HL-60/S4 (cell line): ENCODE measurements at regions not wholly inside any gene's neighbourhood (a gene's known extent, or its start where the extent isn't known, plus 50 kb on each side); places are given as distances from the start of the nearest gene placed in this dataset.
"Not testable (repeated sequence)": the region's sequence is repeated elsewhere in the genome, so short reads cannot be mapped to it uniquely, and the experiment has no call there.

Experiments
- in situ Hi-C: fragments of 300-500 bp; cut with MboI; formaldehyde crosslinking; loops from 2 replicates; pipeline ENCODE4 v1.14.3; 2022; ENCODE audit warnings: low sequenced_read_pairs

DNA sequence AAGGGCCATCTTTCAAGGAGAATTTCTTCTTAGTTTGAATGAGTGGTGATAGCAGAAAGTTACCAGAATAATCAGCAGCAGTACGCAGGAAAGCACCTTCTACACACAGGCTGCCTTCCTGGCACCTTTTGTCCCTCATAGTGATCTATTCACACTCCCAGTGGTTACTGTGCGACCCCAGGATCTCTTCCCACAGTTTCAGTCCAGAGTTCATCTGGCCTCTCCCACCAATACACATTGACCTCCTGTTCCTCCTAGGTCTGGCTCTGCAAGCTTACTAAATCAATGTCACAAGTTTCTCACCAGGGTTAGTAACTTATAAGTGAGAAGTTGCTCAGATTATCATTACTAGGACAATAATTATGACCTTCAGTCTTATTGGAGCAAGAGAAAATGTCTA lies 99.1 kb upstream of the PIK3R1 start:
- in situ Hi-C loops = no loop called here

DNA sequence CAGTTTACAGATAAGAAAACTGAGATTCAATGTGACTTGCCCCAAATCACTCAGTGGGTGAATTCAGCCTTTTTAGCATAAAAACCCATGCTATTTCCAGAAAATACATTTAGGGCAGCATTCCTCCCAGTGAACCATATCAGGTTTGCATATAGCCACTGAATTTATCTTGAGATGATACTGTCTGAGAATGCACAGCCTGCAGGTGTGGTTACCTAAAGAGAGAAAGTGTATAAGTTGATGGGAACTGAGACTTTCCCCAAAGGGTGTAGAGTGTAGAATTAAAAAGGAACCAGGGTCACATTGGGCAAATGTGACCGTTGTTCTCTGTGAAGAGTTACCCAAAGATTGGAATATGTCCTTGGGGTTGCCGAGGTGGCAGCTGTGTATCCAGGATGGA lies 100.0 kb upstream of the PIK3R1 start:
- in situ Hi-C loops = no loop called here

DNA sequence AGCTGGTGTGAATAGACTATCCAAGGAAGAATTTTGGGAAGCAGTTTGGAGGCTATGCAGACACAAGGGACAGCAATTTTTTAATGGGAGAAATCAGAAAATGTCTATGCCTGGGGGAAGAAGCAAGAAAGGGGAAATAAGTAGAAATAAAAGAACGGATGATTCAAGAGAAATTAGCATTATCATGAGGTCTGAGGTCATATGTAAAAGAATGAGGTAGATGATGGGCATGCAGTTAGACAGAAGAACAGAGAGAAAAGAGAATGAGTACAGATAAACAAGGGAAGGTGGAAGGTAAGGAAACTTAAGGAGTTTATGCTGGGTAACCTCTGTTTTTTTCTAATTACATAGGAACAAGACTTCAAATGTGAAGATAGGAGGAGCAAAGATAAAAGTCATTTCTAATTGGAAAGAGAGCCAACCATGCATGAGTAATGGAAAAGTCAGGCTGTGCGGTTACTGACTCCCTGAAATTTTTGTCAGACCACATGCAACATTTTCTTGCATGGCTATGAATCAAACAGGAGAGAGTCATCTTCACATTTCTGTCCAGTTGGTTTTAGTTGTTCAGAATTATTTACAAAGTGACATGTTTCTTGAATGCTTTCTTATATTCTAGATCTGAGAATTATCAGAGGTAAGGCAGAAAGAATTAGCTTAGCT lies 101.0 kb upstream of the PIK3R1 start:
- in situ Hi-C loops = no loop called here

DNA sequence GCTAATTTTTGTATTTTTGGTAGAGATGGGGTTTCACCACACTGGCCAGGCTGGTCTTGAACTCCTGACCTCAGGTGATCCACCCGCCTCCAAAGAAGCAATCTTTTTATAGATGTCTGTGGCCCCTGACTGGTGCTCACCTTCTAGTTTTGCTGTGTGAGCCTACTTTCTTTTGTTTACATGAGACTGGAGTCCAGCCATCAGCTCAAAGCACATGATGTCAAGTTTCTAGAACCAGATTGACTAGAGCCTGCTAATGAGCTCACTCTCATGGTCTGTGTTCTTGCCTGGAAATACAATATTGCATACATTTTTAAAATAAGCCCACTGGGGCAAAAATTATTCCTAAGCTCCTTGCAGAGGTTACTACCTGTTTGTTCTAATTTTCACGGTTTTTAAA lies 102.9 kb upstream of the PIK3R1 start:
- in situ Hi-C loops = no loop called here

DNA sequence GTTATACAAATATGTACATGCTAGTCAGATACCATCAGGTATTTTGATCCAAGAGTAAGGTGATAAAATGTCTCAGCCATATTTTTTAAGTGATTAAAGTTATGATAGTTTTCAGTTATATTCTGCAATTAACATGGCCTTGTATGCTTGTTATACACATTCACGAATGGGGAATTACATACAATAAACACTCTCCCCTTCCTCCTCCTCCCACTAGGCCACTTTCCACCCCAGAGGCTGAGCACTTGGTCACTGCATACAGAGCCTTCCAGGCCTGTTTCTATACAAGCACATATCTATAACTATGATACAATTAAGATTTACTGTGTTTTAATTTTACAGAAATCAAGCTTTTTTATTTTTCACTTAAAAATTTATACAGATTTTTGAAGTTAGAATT lies 104.7 kb upstream of the PIK3R1 start:
- in situ Hi-C loops = no loop called here

DNA sequence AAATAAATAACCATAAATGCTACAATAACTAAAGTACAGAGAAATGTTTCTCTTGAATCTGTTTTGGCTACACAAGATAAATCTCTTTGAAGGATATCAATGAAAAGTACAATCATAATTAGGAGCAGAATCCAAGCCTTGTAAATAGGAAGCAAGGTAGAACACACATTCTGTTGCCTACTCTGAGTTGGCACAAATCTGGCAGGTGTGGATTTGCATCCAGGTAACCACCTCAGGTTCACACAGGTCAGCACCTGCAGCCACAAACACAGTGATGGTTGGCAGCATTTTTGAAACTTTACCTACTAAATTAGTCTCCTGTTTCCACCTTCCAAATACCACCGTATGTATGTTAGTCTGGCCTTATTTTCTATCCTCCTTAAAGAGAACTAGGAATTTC lies 105.3 kb upstream of the PIK3R1 start:
- in situ Hi-C loops = no loop called here

DNA sequence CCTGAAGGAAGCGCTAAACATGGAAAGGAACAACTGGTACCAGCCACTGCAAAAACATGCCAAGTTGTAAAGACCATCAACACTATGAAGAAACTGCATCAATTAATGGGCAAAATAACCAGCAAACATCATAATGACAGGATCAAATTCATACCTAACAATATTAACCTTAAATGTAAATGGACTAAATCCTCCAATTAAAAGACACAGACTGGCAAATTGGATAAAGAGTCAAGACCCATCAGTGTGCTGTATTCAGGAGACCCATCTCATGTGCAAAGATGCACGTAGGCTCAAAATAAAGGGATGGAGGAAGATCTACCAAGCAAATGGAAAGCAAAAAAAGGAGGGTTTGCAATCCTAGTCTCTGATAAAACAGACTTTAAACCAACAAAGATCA lies 111.3 kb upstream of the PIK3R1 start:
- in situ Hi-C loops = not testable (repeated sequence)

DNA sequence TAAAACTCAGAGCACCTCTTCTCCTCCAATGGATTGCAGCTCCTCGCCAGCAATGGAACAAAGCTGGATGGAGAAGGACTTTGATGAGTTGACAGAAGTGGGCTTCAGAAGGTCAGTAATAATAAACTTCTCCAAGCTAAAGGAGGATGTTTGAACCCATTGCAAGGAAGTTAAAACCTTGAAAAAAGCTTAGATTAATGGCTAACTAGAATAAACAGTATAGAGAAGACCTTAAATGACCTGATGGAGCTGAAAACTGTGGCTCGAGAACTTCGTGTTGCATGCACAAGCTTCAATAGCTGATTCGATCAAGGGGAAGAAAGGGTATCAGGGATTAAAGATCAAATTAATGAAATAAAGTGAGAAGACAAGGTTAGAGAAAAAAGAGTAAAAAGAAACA lies 112.3 kb upstream of the PIK3R1 start:
- in situ Hi-C loops = not testable (repeated sequence)

DNA sequence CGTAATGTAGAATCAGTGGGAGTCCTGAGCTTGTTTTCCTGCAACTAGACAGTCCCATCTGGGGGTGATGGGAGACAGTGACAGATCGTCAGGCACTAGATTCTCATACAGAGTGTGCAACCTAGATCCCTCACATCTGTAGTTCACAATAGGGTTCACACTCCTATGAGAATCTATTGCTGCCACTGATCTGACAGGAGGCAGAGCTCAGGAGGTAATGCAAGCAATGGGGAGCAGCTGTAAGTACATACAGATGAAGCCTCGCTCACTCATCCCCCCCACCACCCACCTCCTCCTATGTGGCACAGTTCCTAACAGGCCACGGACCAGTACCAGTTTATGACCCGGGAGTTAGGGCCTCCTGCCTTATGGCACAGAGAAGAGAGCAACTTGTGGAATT lies 116.2 kb upstream of the PIK3R1 start:
- in situ Hi-C loops = no loop called here

DNA sequence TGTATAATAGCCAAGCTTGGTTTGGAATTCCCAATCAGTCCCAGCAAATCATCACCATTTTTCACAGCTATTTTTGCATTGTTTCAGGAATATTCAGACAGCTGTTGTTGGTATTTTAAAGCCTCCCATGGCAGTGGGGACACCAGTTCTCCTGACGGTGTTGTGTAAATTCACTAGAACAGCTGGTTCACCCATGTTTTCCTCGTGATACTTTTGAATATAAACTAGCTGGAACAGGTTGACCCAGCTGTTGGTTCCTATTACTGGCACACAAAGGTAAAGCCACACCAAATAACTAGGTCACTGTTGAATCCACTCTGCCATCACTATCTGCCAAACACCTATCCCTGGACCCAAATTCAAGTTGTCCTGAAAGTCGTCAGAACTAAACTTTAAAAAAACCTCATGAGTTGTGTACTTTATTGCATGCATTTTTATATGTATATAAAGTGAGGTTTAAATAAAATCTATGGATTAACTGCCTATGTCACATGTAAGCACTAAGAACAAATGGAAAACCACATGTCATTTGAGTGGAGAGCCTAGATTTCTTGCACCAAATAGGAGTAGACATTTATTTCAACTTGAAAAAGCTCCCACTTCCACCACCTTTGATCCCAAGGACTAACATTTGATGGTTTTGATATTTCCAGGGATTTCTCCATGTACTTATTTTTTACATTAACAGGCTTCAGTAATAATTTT lies 121.9 kb upstream of the PIK3R1 start:
- in situ Hi-C loops = no loop called here

DNA sequence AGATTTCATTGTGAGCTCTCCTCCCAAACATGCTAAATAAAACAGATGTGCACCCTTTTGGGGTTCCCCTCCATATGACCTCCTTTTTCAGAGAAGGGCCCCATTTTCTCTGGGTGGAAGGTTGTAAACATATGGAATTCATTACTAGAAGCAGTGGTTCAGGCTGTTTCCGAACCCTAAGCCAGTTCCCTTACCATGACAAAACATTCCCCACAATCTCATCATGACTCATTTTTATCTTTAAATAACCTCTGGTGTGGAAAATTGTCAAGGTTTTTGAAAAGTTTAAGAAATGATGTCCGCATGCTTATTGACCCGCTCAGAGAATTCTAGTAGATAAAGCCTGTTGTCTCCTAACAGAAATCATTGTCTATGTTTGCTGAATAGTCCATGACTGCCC lies 127.3 kb upstream of the PIK3R1 start:
- in situ Hi-C loops = no loop called here

DNA sequence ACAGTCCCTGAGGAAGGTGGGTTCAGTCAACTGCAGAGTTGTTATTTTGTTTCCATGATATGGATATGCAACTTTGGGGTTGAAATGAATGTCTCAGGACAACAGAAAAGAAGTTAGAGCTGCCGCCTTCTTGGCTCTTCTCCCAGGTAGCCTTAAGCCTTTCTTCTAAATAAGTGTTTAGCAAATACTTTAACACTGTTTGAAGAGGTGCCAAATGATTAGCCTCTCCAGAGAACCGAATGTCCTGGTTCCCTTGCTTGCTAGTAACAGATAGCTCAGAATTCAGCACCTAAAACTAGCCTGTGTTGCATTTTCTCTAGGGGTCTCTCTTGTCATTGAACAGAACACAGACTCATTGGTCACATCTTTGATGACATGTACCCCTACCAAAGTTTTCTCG lies 127.7 kb upstream of the PIK3R1 start:
- in situ Hi-C loops = no loop called here

DNA sequence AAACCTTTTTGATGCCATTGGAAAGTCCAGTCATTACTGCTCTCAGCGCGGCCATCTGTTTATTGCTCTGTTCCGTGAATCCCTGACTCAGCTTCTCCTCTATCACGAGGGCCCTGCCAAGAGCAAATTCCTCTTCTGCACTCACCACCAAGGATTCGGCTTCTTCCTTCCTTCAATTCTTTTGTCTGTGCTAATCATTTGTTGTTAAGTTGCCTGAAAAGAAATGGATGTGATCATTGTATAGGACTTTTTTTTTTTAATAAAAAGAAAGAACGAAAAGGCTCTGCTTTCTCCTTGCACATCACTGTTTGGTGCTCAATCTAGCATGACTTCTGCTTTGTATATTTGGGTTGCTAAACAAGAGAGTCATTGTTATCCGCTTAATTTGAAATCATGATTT lies 128.7 kb upstream of the PIK3R1 start:
- in situ Hi-C loops = no loop called here

DNA sequence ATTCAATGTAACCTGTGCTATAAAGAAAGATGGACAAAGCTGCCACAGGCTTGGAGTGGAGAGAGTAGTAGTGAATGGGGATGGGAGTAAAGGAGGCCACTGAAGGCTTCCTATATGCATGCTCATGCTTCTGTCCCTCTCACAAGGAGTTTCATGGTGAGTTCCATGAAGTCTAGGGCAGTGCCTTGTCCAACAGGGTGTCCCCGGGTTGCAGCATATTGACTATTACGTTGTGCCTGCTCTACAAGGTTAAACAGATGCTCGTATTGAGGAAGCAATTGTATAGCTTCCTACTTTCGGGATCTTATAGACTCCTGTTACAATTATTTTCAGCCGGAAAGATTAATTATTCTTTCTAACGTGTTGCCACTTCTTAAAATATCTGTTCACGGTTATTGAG lies 129.1 kb upstream of the PIK3R1 start:
- in situ Hi-C loops = no loop called here

DNA sequence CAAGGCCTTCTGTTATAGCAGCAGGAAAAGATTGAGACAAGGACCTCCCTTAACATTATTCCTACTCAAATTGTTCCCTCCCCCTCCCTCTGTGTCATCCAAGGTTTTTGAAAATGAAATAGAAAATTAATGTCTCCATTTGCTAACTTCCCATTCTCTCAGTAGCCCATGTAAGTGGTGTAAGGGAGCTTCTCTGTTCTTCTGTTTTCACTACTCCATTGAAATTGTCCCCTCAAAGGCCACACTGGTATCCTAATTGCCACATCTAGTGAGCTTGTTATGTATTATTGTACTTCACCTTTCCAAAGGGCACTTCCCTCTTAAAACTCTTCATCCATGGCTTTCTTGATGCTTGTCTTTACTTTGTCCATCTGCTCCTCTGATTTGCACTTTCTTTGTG lies 131.2 kb upstream of the PIK3R1 start:
- in situ Hi-C loops = no loop called here

DNA sequence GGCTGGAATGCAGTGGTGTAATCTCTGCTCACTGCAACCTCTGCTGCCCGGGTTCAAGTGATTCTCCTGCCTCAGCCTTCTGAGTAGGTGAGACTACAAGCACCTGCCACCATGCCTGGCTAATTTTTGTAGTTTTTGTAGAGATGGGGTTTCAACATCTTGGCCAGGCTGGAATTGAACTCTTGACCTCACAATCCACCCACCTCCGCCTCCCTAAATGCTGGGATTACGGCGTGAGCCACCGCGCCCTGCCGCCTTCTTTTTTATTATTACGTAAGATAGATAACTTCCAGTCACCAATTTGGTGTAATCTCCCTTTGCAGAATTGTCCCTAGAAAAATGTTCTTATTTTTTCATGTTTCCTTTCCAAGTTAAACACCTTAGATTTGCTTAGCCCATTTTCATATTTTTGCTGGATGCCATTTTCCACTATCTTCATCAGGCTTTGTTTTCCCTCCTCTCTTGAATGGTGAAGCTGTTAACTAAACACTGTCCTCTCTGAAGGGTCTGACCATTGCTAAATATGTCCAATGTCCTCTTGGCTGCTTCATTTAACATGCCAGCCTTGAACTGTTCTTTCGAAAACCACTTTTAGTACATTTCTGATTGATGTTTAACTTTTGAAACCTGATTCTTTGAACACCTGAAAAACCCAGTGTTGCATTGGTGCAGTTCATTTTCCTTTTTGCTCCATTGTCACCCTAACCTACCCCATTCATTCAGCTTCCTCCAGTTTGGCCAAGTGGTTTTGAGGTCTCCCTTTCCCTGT lies 135.1 kb upstream of the PIK3R1 start:
- in situ Hi-C loops = no loop called here

DNA sequence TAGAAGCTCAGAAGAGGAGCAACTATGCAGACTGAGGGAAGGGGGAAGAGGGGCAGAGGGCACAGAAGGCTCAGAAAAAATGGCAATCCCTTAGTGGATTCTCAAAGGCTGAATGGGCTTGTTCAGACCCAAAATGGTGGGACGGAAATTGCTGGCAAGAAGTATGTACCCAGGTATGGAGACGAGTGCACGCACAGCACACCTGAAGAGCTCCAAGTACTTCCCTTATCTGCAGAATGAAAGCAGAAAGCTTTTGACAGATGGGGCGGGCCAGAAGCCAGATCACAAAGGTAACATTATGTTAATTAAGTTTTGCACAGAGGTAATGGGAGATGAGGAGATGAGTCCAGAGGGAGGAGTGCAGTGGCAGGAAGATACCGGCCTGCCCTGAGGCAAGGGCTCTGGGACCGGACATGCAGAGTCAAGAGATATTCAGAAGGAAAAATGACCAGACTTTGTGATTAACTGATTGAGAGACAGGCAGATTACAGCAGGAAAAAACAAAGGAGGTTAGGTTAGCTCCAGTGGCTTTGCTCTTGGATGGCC lies 138.1 kb upstream of the PIK3R1 start:
- in situ Hi-C loops = no loop called here

DNA sequence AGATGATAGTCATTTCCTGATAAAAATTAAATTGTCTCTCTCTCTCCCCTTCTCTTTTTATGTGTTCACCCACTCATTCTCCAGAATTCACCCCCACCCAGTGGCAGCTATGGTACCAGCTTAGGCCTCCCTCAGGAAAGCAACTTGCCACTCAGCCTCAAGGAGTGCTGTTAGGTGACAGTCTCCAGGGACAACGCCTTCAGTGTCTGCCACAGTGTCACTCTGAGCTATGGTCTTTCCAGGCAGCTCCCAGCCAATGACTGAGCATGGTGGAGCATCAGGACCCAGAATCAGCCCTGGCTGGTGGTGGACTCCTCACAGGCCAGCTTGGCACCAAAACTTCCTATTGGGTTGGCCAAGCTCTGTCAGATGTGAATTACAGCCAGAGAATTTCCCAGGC lies 140.9 kb upstream of the PIK3R1 start:
- in situ Hi-C loops = no loop called here

DNA sequence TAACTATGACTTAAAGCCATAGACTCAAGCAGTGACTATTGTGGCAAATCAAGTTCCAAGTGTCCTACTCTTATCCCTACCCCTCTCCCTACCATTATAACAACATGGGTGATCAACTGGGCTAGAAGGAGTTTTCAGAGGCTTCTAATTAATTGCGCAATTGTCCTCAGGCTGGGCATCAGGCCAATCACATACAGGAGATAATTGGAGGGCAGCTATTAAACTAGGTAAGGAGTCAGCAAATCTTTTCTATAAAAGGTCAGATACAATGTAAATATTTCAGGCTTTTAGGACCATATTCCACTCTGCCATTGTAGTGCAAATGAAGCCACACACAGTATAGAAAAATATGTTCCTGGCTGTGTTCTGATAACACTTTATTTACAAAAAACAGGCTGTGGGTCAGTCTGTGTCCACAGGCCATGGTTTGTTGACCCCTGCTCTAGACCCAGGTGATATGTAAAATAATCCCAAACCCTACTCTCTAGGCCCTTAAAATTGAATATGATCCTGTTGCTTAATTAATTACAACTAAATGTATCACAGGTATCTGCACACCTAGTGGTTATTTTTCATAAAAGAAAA lies 141.4 kb upstream of the PIK3R1 start:
- in situ Hi-C loops = no loop called here

DNA sequence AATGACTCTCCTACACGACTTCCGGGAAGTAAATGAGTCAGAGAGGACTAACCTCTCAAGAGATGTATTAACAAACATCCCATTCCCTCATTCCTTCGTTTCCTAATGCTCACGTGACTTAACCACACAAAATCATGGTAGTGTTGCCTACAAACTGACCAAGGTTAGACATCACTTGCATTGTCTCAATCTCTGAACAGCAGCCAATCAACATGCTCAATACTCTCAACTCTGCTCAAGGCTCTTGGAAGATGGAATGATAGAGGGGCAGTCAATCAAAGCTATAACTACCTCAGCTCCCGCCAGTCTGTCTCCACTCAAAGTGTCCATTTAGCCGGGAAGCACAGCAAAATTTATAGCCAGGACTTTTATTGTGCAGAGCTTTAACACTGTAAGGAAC lies 143.8 kb upstream of the PIK3R1 start:
- in situ Hi-C loops = no loop called here

DNA sequence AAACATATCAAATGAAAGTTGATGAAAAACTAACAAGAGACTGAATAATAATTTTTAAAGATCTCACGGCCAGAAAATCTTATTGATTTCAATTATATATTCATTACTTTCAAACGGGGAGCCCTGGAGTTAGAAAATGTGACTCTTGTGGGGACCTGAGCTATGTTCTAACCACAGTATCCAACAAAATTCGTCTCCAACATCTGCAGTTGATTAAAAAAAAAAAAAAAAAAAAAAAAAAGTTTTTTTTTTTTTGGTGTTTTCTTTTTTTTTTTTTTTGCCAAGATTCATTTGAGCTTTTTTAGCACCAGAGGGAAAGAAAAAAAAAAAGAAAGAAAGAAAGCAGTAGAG lies 144.3 kb upstream of the PIK3R1 start:
- in situ Hi-C loops = no loop called here
